GM06990 (cell line): ENCODE measurements at regions not wholly inside any gene's neighbourhood (a gene's known extent, or its start where the extent isn't known, plus 50 kb on each side); places are given as distances from the start of the nearest gene placed in this dataset.

Experiments
- DNase-seq: peaks from one replicate; pipeline ENCODE4 v3.0.0-alpha.2; 2011; ENCODE audit not compliant: insufficient read length; ENCODE audit errors: extremely low read depth
- H3K27me3 ChIP-seq: replicated peaks from 2 replicates; pipeline ENCODE4 v1.6.0; 2011; ENCODE audit warnings: low read length; ENCODE audit not compliant: control insufficient read depth, insufficient read depth
- H3K36me3 ChIP-seq: 2 replicates; pipeline ENCODE4 v1.5.1; 2011; ENCODE audit warnings: low read length; ENCODE audit not compliant: control insufficient read depth, insufficient read depth
- H3K4me3 ChIP-seq: replicated peaks from 2 replicates; pipeline ENCODE4 v1.5.1; 2011; ENCODE audit warnings: low read depth, mild to moderate bottlenecking, control low read depth, low read length
- CTCF ChIP-seq: IDR thresholded peaks from 2 replicates; pipeline ENCODE4 v1.5.1; 2011; ENCODE audit warnings: low read length, control low read depth, mild to moderate bottlenecking, inconsistent platforms; ENCODE audit not compliant: insufficient read depth, poor library complexity, severe bottlenecking

DNA sequence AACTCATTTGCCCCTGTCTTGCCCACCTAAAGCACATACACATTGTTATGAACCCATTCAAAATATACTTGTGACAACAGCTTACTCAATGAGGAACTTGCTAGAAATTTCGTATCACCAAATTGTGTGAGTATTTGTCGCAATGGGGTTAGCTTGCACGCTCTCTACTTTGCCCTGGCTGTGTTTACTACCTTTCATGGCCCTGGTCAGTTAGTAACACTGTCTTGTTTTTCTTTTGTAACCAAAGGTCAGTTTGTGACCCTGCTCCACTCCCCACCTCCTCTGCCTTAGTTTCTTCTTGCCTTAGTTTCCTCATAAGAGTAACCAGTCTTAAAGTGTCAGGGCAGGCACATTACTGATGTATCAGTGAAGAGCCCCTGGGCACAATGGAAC lies 205.8 kb upstream of the EEA1 start:
- H3K4me3 ChIP-seq, result no peak overlapping the region
- no peaks in the 10 kb centered on the region for H3K27me3 ChIP-seq
- no peak for DNase-seq
- TF ChIP-seq CTCF, result no peak
- H3K36me3 ChIP-seq, result no peaks in the 10 kb centered on the region

- DNase-seq, result peak; percentile 41
These were observed 206.5 kb upstream of the EEA1 start for GRCh38 chr12:93135286-93136239.

DNA sequence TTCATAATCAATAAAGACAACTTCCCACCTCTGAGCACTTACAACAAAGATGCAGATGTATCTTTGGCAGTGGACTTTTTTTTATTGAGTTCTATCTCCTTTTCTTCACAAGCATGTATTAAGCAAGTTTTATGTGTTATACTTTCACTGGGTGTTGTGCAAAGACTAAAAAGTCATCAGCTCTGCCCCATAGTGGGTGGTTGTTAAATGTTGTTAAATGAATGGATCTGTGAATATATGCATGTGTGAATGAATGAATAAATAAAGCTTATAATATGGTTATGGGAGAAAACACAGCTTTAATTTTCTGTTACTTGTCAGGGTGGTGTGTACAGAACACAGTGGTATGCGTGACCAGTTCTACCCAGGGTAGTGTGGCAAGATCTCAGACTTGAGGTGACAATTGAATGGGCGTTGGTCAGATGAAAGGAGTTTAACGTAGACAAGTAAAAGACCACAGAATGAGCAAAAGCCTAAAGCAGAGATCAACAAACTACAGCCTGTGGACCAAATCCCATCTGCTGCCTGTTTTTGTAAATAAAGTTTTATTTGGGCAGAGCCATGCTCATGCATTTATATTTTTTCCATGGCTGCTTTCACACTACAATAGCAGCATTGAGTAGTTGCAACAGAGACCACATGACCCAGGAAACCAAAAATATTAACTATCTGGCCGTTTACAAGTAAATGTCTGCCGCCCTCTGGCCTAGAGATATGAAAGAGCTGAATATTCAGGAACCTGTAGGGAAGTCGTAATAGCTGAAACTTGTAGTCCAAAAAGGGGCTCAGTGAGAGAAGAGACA lies 207.4 kb upstream of the EEA1 start:
- Histone ChIP-seq H3K36me3 (no peaks in the 10 kb centered on the region), H3K27me3 (no peaks in the 10 kb centered on the region), H3K4me3 (no peak overlapping the region)
- no peak for TF ChIP-seq CTCF
- DNase-seq, result no peak

More at GRCh38 chr12:93135286-93136239, 206.5 kb upstream of the EEA1 start:
- Histone ChIP-seq H3K27me3 (no peaks in the 10 kb centered on the region), H3K4me3 (no peak overlapping the region), H3K36me3 (no peaks in the 10 kb centered on the region)
- TF ChIP-seq CTCF, result no peak

DNA sequence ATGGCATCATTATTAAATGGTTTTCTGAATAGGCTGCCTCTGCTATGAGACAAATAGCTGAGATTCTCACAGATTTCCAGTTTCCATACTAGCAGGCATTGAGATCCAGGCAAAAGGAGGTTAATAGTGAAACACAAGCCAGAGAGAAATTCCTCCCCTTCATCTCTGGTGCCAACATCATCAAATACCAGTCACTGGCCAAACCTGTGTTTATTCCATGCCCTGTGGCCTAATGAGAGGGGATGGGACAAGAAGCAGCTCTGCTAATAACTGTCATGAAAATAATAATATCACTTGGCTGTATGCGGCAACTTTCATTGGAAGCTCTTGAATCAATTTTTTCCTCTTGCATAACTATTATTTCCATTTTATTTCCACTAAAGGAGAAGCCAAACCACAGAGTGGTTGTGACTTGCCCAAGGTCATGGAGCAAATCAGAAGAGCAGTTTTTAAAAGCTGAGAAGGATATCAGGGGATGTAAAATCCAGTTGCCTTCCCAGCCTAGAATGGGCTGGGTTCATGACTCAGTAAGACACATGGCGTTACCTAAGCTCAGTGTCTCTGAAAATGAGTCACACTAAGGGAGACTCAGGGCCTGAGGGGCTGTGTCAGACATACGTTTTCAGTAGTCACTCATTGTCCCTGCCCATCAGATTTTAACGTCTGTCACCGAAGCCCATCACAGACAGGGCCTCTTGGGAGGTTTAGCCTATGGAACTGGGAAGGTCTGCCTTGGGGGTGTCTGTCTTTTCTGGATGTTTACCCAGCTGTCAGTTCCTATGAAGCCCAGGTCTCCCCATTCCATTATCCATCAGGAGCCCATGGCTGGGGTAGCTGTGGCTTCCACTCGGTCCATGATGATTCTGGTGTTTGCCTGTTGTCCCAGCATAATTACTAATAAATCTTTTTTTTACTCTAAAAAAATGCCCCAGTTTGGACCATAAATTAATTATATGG lies 208.8 kb upstream of the EEA1 start:
- DNase-seq, result peak; percentile 35
- TF ChIP-seq CTCF, result no peak
- Histone ChIP-seq H3K36me3 (no peaks in the 10 kb centered on the region), H3K27me3 (no peaks in the 10 kb centered on the region), H3K4me3 (no peak overlapping the region)

GRCh38 chr12:93139028-93139665 lies 210.1 kb upstream of the EEA1 start:
- peak; percentile 52 for DNase-seq

More at GRCh38 chr12:93139028-93139665, 210.1 kb upstream of the EEA1 start:
- Histone ChIP-seq H3K27me3 (no peaks in the 10 kb centered on the region), H3K36me3 (no peaks in the 10 kb centered on the region), H3K4me3 (no peak overlapping the region)
- no peak for TF ChIP-seq CTCF
